ENCODE measurements at regions not wholly inside any gene's neighbourhood (a gene's known extent, or its start where the extent isn't known, plus 50 kb on each side); places are given as distances from the start of the nearest gene placed in this dataset.

DNA sequence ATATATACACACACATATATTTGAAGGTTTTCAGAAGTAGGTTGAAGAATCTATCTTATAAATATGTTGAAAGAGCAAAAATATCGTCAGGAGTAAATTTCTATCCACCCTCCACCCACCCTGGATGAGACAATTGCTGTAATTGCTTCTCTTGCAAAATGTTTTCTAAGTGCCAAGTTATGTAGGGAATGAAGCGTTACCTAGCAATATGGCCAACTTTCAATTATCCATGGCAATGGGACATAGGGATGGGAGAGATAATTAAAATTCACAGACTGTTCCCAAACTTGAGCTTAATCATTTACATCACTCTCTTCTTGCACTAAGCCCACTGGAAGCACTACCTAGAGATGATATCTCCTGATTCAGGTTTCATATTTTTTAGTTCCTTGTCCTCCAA lies 806.2 kb upstream of the RAG2 start:
- Mint-ChIP-seq H3K36me3 (no peaks in the 10 kb centered on the region), H3K9me3 (peaks cover 0 to 2% of the 10 kb centered on the region in 2 donors), H3K4me1 (no peaks in the 10 kb centered on the region), H3K27me3 (no peaks in the 10 kb centered on the region), H3K27ac (no peak overlapping the region), H3K4me3 (no peak overlapping the region)
- DNase-seq (no peak), ATAC-seq (replicated peaks) (no peak)

DNA sequence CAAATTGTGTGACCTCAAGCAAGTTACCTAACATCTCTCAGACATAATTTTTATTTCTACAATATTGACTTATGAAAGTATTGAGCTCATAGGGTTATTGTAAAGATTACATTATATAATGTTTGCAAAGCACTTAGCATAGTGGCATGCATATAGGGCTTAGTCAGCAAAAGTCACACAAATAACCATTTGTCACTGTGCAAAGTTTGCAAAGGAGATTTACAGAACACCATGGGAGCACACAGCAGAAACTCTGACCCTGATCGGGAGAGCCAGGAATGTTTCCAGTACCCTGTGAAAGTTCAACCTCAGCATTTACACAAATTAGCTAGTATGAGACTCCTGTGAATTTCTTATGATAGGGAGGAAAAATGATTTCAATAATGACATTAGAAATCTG lies 804.6 kb upstream of the RAG2 start:
- H3K4me1 Mint-ChIP-seq, result no peaks in the 10 kb centered on the region
- DNase-seq (no peak), ATAC-seq (replicated peaks) (no peak)
- H3K36me3 Mint-ChIP-seq, result no peaks in the 10 kb centered on the region
- H3K4me3 Mint-ChIP-seq, result no peak overlapping the region
- no peaks in the 10 kb centered on the region for H3K9me3 Mint-ChIP-seq
- no peaks in the 10 kb centered on the region for H3K27me3 Mint-ChIP-seq
- no peak overlapping the region for H3K27ac Mint-ChIP-seq

DNA sequence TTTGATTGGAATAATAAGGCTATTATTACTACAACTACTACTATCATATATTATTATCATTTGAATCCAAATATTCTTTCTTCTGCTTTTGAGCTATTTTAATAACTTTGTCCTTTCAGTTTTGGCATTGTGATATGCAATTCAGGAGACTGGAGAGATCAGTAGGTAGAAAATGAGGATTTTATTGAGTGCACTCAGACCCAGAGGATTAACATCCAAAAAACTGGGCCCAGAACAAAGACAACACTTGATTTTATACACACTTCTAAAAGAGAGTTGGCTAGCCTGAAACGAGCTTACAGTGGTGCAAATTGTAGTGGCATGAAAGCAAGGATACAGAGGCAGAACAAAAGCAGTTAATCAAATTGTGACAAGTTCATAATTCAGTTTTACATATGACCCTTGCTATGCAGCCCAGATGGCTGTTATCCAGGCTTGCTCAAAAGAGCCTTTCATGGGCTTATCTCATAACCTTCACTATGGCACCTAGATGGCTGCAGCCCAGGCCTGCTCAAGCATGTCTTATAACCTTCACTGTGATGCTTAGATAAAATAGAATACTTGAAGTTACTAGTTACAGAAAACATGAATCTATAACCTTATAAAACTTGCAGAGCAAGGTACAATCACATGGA lies 796.3 kb upstream of the RAG2 start:
- DNase-seq, result no peak
- Mint-ChIP-seq H3K9me3 (peaks cover 12 to 19% of the 10 kb centered on the region in 2 donors), H3K27ac (no peak overlapping the region), H3K27me3 (no peaks in the 10 kb centered on the region), H3K4me3 (no peak overlapping the region), H3K4me1 (no peaks in the 10 kb centered on the region), H3K36me3 (no peaks in the 10 kb centered on the region)
- ATAC-seq (replicated peaks), result no peak

- Mint-ChIP-seq H3K4me1 (no peaks in the 10 kb centered on the region), H3K27me3 (no peaks in the 10 kb centered on the region), H3K4me3 (no peak overlapping the region), H3K9me3 (peaks cover 14 to 19% of the 10 kb centered on the region in 2 donors), H3K36me3 (no peaks in the 10 kb centered on the region), H3K27ac (no peak overlapping the region)
- ATAC-seq (replicated peaks) (no peak), DNase-seq (no peak)
These were observed 793.6 kb upstream of the RAG2 start for GRCh38 chr11:37391615-37392014.

GRCh38 chr11:37390576-37391083 lies 792.6 kb upstream of the RAG2 start:
- no peak for ATAC-seq (replicated peaks)
- H3K9me3 Mint-ChIP-seq, result peaks cover 9 to 13% of the 10 kb centered on the region in 2 donors

DNA sequence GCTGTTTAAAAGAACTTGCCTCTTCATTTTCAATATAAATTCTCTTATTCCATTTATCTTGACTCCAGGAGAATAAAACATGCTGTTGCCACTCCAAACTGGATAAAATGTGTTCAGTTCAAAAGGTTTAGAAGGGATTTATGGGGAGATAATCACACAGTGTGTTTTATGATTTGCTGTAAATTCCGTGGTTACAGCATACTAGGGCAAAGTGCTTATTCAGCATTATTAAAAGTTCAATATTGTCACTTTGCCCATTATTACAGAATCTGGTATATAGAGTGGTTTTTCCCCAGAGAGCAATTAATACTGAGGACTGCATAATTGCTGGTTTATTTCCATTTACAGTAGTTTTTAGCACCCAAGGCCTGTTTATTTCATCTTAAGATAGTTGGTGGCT lies 780.9 kb upstream of the RAG2 start:
- Mint-ChIP-seq H3K9me3 (peaks cover 14 to 16% of the 10 kb centered on the region in 2 donors), H3K4me1 (no peaks in the 10 kb centered on the region), H3K36me3 (no peaks in the 10 kb centered on the region), H3K4me3 (no peak overlapping the region), H3K27me3 (no peaks in the 10 kb centered on the region), H3K27ac (no peak overlapping the region)
- DNase-seq (no peak), ATAC-seq (replicated peaks) (no peak)

More at GRCh38 chr11:37390576-37391083, 792.6 kb upstream of the RAG2 start:
- Mint-ChIP-seq H3K27me3 (no peaks in the 10 kb centered on the region), H3K4me1 (no peaks in the 10 kb centered on the region), H3K4me3 (no peak overlapping the region), H3K36me3 (no peaks in the 10 kb centered on the region), H3K27ac (no peak overlapping the region)
- no peak for DNase-seq

DNA sequence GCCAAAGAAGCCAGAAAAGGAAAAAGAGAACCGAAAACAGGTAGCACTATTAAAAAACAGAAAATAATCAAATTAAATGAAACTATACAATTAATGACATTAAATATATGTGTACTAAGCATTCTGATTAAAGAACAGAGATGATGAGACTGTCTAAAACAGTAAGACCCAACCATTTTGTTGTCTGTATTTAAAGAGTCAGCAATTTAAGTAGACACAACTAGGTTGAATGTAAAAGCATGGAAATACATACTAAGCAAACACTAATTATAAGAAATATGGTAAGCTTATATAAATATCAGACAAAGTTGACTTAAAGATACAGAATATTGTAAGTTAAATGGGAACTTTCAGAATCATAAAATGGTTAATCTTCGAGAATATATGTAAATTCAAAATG lies 774.6 kb upstream of the RAG2 start:
- ATAC-seq (replicated peaks), result no peak
- peaks cover 11 to 21% of the 10 kb centered on the region in 2 donors for H3K9me3 Mint-ChIP-seq

GRCh38 chr11:37371346-37371970 lies 773.4 kb upstream of the RAG2 start:
- H3K27ac Mint-ChIP-seq, result no peak overlapping the region
- H3K4me1 Mint-ChIP-seq, result no peaks in the 10 kb centered on the region
- H3K4me3 Mint-ChIP-seq, result no peak overlapping the region
- DNase-seq (no peak), ATAC-seq (replicated peaks) (no peak)
- H3K27me3 Mint-ChIP-seq, result no peaks in the 10 kb centered on the region
- H3K36me3 Mint-ChIP-seq, result no peaks in the 10 kb centered on the region
- peaks cover 7 to 19% of the 10 kb centered on the region in 2 donors for H3K9me3 Mint-ChIP-seq

More for the DNA sequence above, 774.6 kb upstream of the RAG2 start:
- Mint-ChIP-seq H3K36me3 (no peaks in the 10 kb centered on the region), H3K4me3 (no peak overlapping the region), H3K27ac (no peak overlapping the region), H3K27me3 (no peaks in the 10 kb centered on the region), H3K4me1 (no peaks in the 10 kb centered on the region)
- no peak for DNase-seq

DNA sequence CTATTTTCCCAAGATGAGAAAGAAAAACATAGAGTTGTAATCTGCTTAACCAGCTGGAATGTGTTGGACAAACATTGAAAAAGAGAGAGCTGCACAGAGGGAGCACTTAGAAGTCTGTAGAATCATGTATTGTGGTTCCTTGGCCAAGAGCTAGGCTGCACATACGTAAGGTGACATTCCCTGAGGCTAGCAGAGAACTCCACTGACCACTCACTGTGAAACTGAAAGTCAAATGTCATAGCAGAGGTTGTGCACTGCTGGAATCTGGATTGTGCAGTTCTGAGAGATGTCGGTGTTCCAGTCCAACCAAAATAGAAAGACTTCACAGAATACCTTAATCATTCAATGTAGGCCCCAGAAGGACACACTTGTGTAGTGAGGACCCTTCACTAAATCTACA lies 772.8 kb upstream of the RAG2 start:
- ATAC-seq (replicated peaks), result no peak

GRCh38 chr11:37364246-37364839 lies 766.3 kb upstream of the RAG2 start:
- ATAC-seq (replicated peaks) (no peak), DNase-seq (no peak)
- H3K36me3 Mint-ChIP-seq, result no peaks in the 10 kb centered on the region
- H3K4me1 Mint-ChIP-seq, result no peaks in the 10 kb centered on the region
- no peak overlapping the region for H3K4me3 Mint-ChIP-seq
- H3K27ac Mint-ChIP-seq, result no peak overlapping the region
- H3K9me3 Mint-ChIP-seq, result peaks cover 6 to 8% of the 10 kb centered on the region in 2 donors
- H3K27me3 Mint-ChIP-seq, result no peaks in the 10 kb centered on the region

More for the DNA sequence above, 772.8 kb upstream of the RAG2 start:
- no peak for DNase-seq
- H3K4me1 Mint-ChIP-seq, result no peaks in the 10 kb centered on the region
- no peak overlapping the region for H3K4me3 Mint-ChIP-seq
- no peak overlapping the region for H3K27ac Mint-ChIP-seq
- H3K9me3 Mint-ChIP-seq, result peaks cover 7 to 16% of the 10 kb centered on the region in 2 donors
- no peaks in the 10 kb centered on the region for H3K36me3 Mint-ChIP-seq
- H3K27me3 Mint-ChIP-seq, result no peaks in the 10 kb centered on the region

- no peaks in the 10 kb centered on the region for H3K27me3 Mint-ChIP-seq
- peaks cover 3% of the 10 kb centered on the region in 2 donors for H3K9me3 Mint-ChIP-seq
- no peaks in the 10 kb centered on the region for H3K36me3 Mint-ChIP-seq
- no peaks in the 10 kb centered on the region for H3K4me1 Mint-ChIP-seq
- ATAC-seq (replicated peaks) (no peak), DNase-seq (no peak)
- no peak overlapping the region for H3K27ac Mint-ChIP-seq
- no peak overlapping the region for H3K4me3 Mint-ChIP-seq
These were observed 755.2 kb upstream of the RAG2 start for GRCh38 chr11:37353192-37353591.

- no peak for ATAC-seq (replicated peaks)
- Mint-ChIP-seq H3K27me3 (no peaks in the 10 kb centered on the region), H3K4me3 (no peak overlapping the region), H3K4me1 (no peaks in the 10 kb centered on the region), H3K36me3 (no peaks in the 10 kb centered on the region), H3K27ac (no peak overlapping the region), H3K9me3 (peaks cover 0 to 3% of the 10 kb centered on the region in 2 donors)
- DNase-seq, result no peak
These were observed 754.4 kb upstream of the RAG2 start for GRCh38 chr11:37352485-37352884.

GRCh38 chr11:37343290-37343689 lies 745.3 kb upstream of the RAG2 start:
- Mint-ChIP-seq H3K27ac (no peak overlapping the region), H3K4me3 (no peak overlapping the region), H3K27me3 (no peaks in the 10 kb centered on the region), H3K4me1 (no peaks in the 10 kb centered on the region), H3K9me3 (peaks cover 0 to 1% of the 10 kb centered on the region in 2 donors), H3K36me3 (no peaks in the 10 kb centered on the region)
- ATAC-seq (replicated peaks) (no peak), DNase-seq (no peak)

DNA sequence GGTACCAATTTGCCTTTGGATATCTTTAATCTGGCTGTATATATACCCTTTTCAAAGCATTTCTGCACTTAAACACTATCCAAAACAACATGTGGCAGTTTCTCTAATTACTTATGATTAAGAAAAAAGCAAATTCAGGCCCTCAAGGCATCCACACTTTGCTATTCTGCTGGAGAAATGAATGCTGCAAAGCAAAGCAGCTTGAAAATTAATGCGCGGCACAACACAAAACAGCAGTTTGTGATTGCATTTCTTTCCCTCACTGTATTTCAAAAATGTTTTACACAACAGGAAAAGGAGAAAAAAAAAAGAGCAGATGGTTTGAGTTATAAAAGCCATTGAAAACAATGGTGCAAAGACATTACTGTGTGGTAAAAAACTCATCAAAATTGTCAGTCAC lies 738.4 kb upstream of the RAG2 start:
- H3K27ac Mint-ChIP-seq, result no peak overlapping the region
- no peak overlapping the region for H3K4me3 Mint-ChIP-seq
- H3K9me3 Mint-ChIP-seq, result peaks cover 0 to 6% of the 10 kb centered on the region in 2 donors
- H3K27me3 Mint-ChIP-seq, result no peaks in the 10 kb centered on the region
- no peak for DNase-seq
- no peaks in the 10 kb centered on the region for H3K36me3 Mint-ChIP-seq
- ATAC-seq (replicated peaks), result no peak
- H3K4me1 Mint-ChIP-seq, result no peaks in the 10 kb centered on the region

- no peaks in the 10 kb centered on the region for H3K4me1 Mint-ChIP-seq
- DNase-seq, result no peak
- no peak overlapping the region for H3K27ac Mint-ChIP-seq
- H3K36me3 Mint-ChIP-seq, result no peaks in the 10 kb centered on the region
- peaks cover 0 to 11% of the 10 kb centered on the region in 2 donors for H3K9me3 Mint-ChIP-seq
- no peak for ATAC-seq (replicated peaks)
- no peak overlapping the region for H3K4me3 Mint-ChIP-seq
- no peaks in the 10 kb centered on the region for H3K27me3 Mint-ChIP-seq
These were observed 735.3 kb upstream of the RAG2 start for GRCh38 chr11:37333345-37333744.

Data from stimulated activated naive B cell treated with anti-CD40 and anti-IgM and Interleukin-4, amounts not matched to agents 10 μg/mL and 1 μg/mL and 100 μg/mL, for 72 hours (primary cell).